ENCODE measurements at regions not wholly inside any gene's neighbourhood (a gene's known extent, or its start where the extent isn't known, plus 50 kb on each side); places are given as distances from the start of the nearest gene placed in this dataset.

DNA sequence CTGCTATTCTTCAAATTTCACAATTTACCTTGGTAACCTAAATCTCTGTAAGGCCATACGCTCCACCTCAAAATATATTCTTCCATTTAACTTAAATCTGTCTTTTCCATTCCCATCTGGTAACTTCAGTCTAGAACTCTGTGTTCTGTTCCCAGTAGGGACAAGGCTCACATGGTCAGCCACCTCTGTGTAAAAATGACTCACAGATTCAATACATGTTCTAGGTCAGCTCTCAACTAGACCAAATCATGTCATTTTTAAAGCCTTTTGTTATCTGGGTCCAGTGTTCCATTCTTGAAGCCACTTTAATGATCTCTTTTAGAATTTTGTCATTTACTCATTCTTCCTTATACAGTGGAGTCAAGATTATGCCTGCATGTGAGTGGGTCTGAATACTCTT lies 315.6 kb upstream of the CITED2 start:
- Histone ChIP-seq H3K9me3 (ENCODE audit: control insufficient read depth, insufficient read depth, low read depth, low read length) (no peaks in the 10 kb centered on the region), H3K9ac (ENCODE audit: low read length) (no peak overlapping the region), H3K27ac (ENCODE audit: low read depth, low read length) (no peak overlapping the region)

DNA sequence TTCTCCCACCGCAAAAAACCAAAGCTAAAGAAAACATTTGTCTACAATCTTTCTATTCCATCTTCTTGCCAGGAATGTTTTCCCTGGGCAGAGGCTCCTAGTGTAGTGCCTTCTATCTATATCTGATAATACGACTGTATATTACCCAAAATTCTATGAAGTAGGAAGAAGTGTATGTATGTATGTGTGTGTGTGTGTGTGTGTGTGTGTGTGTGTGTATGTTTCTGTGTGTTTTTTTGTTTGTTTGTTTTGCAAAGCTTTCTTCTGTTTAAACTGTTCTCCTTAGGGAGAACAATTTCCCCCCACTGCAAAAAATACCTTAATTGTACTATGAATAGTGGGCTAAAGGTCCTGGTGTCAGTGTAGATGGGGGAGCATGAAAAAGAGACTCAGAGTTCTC lies 312.6 kb upstream of the CITED2 start:
- no peak overlapping the region for H3K9ac ChIP-seq (ENCODE audit: low read length)
- H3K4me1 ChIP-seq (ENCODE audit: control insufficient read depth, insufficient read depth, low read length) = no peaks in the 10 kb centered on the region
- H3K36me3 ChIP-seq (ENCODE audit: control insufficient read depth, insufficient read depth, low read length) = no peaks in the 10 kb centered on the region
- no peaks in the 10 kb centered on the region for H3K9me3 ChIP-seq (ENCODE audit: control insufficient read depth, insufficient read depth, low read depth, low read length)
- no peaks in the 10 kb centered on the region for H3K27me3 ChIP-seq (ENCODE audit: control insufficient read depth, insufficient read depth, low read length)
- no peak overlapping the region for H3K27ac ChIP-seq (ENCODE audit: low read depth, low read length)
- H3K4me3 ChIP-seq (ENCODE audit: low read depth, low read length) = no peak overlapping the region

More for the DNA sequence above, 315.6 kb upstream of the CITED2 start:
- H3K4me3 ChIP-seq (ENCODE audit: low read depth, low read length) = no peak overlapping the region
- H3K27me3 ChIP-seq (ENCODE audit: control insufficient read depth, insufficient read depth, low read length) = no peaks in the 10 kb centered on the region
- no peaks in the 10 kb centered on the region for H3K36me3 ChIP-seq (ENCODE audit: control insufficient read depth, insufficient read depth, low read length)
- H3K4me1 ChIP-seq (ENCODE audit: control insufficient read depth, insufficient read depth, low read length) = no peaks in the 10 kb centered on the region

DNA sequence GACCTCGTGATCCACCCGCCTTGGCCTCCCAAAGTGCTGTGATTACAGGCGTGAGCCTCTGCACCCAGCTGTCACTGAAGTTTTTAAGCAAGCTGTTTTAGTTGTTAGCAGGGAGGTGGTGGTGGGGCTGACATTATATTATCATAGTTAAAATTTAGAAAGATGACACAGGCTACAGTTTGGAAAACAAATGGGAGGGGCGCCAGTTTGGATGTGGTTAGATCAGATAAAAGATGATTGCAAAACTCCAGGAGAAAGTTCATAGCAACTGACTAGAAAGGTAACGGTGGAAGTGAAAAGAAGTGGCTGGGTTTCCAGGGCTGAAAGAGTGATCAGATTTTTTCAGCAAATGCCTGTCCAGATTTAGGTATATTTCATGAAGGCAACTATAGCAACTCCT lies 311.9 kb upstream of the CITED2 start:
- Histone ChIP-seq H3K4me1 (ENCODE audit: control insufficient read depth, insufficient read depth, low read length) (no peaks in the 10 kb centered on the region), H3K27me3 (ENCODE audit: control insufficient read depth, insufficient read depth, low read length) (no peaks in the 10 kb centered on the region), H3K4me3 (ENCODE audit: low read depth, low read length) (no peak overlapping the region), H3K9ac (ENCODE audit: low read length) (no peak overlapping the region), H3K36me3 (ENCODE audit: control insufficient read depth, insufficient read depth, low read length) (no peaks in the 10 kb centered on the region), H3K27ac (ENCODE audit: low read depth, low read length) (no peak overlapping the region), H3K9me3 (ENCODE audit: control insufficient read depth, insufficient read depth, low read depth, low read length) (no peaks in the 10 kb centered on the region)

DNA sequence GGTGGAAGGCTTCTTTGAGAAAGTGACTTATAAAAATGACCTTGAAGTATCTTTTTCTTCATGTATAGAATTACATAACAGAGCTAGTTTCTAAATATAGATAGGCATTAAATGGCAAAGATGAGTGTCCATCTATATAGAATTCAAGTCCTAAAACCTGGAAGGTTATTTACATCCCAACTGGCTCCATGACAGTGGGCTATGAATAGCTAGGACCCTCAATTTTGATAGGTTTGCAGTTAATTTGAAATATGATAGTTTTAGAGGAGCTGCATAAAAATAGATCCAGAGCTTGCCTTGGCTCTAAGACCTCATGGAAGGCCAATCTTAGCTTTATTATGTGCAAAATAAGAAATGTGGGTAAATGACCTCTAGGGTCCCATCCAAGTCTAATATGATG lies 310.6 kb upstream of the CITED2 start:
- Histone ChIP-seq H3K4me3 (ENCODE audit: low read depth, low read length) (no peak overlapping the region), H3K36me3 (ENCODE audit: control insufficient read depth, insufficient read depth, low read length) (no peaks in the 10 kb centered on the region), H3K4me1 (ENCODE audit: control insufficient read depth, insufficient read depth, low read length) (no peaks in the 10 kb centered on the region), H3K27ac (ENCODE audit: low read depth, low read length) (no peak overlapping the region), H3K27me3 (ENCODE audit: control insufficient read depth, insufficient read depth, low read length) (no peaks in the 10 kb centered on the region), H3K9me3 (ENCODE audit: control insufficient read depth, insufficient read depth, low read depth, low read length) (no peaks in the 10 kb centered on the region), H3K9ac (ENCODE audit: low read length) (no peak overlapping the region)

DNA sequence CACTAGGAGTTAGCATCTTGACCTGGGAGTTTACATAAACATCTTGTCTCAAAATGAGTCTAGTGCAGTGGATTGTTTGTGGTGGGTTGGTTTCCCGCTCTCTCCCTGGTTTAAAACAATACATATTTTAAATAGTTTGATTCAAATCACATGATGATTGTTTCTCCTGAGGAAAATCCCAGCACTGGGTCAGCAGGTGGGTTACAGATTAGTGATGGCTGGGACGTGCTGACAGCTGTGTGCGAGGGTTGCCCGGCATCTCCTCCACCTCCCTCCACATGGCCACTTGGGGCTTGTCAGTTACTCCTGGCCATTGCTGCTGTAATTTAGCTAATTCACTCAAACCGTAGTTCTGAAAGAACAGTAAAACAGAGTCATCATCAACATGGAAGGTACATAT lies 306.4 kb upstream of the CITED2 start:
- H3K4me1 ChIP-seq (ENCODE audit: control insufficient read depth, insufficient read depth, low read length) = no peaks in the 10 kb centered on the region
- H3K36me3 ChIP-seq (ENCODE audit: control insufficient read depth, insufficient read depth, low read length) = no peaks in the 10 kb centered on the region
- no peaks in the 10 kb centered on the region for H3K27me3 ChIP-seq (ENCODE audit: control insufficient read depth, insufficient read depth, low read length)
- no peak overlapping the region for H3K27ac ChIP-seq (ENCODE audit: low read depth, low read length)
- no peak overlapping the region for H3K9ac ChIP-seq (ENCODE audit: low read length)
- no peak overlapping the region for H3K4me3 ChIP-seq (ENCODE audit: low read depth, low read length)
- H3K9me3 ChIP-seq (ENCODE audit: control insufficient read depth, insufficient read depth, low read depth, low read length) = no peaks in the 10 kb centered on the region

DNA sequence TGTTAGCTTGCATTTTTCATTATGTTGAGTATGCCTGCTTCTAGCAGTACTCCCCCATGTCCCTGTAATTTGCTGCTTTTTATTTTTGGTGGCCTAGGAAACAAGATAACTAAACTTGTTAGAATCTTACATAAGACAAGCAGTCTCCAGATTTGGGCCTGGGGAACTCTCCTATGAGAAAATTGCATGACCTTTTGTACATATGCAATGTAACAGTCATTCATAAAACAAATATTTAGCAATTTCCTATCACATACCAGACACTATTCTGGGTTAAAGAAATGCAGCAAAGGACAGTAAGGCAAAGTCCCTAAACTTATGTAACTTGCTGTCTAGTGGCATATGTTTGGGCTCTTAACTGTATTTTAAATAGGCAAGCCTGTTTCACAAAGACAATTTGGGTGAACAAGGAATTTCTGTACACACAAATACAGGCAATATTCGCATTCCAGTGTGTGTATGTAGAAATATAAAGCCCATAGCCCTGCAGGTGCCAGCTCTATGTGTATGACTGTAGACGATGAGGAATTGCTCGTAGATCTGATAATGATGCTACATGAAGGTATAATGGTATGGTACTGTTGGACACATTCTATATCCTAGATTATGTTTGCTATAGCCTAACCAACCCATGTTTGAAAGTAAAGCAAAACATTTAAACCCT lies 305.2 kb upstream of the CITED2 start:
- Histone ChIP-seq H3K27ac (ENCODE audit: low read depth, low read length) (no peak overlapping the region), H3K9ac (ENCODE audit: low read length) (no peak overlapping the region), H3K9me3 (ENCODE audit: control insufficient read depth, insufficient read depth, low read depth, low read length) (no peaks in the 10 kb centered on the region), H3K27me3 (ENCODE audit: control insufficient read depth, insufficient read depth, low read length) (no peaks in the 10 kb centered on the region), H3K4me1 (ENCODE audit: control insufficient read depth, insufficient read depth, low read length) (no peaks in the 10 kb centered on the region), H3K4me3 (ENCODE audit: low read depth, low read length) (no peak overlapping the region), H3K36me3 (ENCODE audit: control insufficient read depth, insufficient read depth, low read length) (no peaks in the 10 kb centered on the region)

DNA sequence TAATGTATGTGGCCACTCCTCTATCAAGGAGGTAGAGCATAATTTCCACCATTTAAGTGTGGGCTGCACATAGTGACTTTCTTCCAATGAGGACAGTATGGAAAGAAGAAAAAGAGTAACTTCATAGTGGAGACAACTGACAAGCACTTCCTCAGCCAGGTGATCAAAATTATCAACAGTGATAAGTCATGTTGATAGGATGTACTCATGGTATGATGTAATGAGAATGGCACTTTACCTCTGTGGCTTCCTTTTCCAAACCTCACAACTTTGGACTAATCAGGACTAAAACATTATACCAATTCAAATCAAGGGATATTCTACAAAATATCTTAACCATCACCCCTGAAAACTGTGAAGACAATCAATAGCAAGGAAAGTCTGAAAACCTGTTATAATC lies 302.3 kb upstream of the CITED2 start:
- no peaks in the 10 kb centered on the region for H3K36me3 ChIP-seq (ENCODE audit: control insufficient read depth, insufficient read depth, low read length)
- H3K4me1 ChIP-seq (ENCODE audit: control insufficient read depth, insufficient read depth, low read length) = no peaks in the 10 kb centered on the region
- no peaks in the 10 kb centered on the region for H3K9me3 ChIP-seq (ENCODE audit: control insufficient read depth, insufficient read depth, low read depth, low read length)
- H3K27ac ChIP-seq (ENCODE audit: low read depth, low read length) = no peak overlapping the region
- no peak overlapping the region for H3K4me3 ChIP-seq (ENCODE audit: low read depth, low read length)
- no peak overlapping the region for H3K9ac ChIP-seq (ENCODE audit: low read length)
- no peaks in the 10 kb centered on the region for H3K27me3 ChIP-seq (ENCODE audit: control insufficient read depth, insufficient read depth, low read length)

DNA sequence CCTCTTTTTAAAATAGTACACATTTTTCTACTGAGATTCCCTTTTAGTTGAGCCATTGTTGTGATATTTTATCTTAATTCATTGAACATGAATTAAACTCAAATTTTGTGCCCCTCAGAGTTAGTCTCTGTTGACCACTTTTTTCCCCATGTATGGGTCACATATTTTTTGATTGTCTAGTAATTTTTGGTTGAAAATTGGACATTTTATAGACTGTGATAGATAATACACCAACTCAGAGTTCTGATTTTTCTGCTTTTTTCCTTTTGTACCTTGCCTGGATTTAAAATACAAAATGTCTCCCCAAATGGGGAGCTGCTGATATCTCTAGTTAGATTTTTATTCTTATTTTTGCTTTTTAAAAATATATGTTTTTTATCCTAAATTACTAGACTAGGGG lies 291.8 kb upstream of the CITED2 start:
- Histone ChIP-seq H3K4me1 (ENCODE audit: control insufficient read depth, insufficient read depth, low read length) (no peaks in the 10 kb centered on the region), H3K9ac (ENCODE audit: low read length) (no peak overlapping the region), H3K4me3 (ENCODE audit: low read depth, low read length) (no peak overlapping the region), H3K9me3 (ENCODE audit: control insufficient read depth, insufficient read depth, low read depth, low read length) (peaks cover 8% of the 10 kb centered on the region), H3K27ac (ENCODE audit: low read depth, low read length) (no peak overlapping the region), H3K36me3 (ENCODE audit: control insufficient read depth, insufficient read depth, low read length) (no peaks in the 10 kb centered on the region), H3K27me3 (ENCODE audit: control insufficient read depth, insufficient read depth, low read length) (no peaks in the 10 kb centered on the region)

DNA sequence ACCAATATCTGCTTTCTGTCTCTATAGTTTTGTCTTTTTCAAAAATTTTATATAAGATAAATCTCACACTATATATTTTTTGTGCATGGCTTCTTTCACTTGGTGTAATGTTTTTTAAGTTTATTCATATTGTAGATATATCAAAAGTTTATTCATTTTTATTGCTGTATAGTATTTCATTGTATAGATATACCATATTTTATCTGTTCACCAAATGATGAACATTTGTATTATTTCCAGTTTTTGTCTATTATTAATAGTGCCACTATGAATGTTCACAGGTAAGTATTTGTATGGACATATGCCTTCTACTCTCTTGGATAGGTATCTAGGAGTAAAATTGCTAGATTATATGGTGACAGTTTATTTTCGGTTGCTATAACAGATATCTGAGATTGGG lies 289.5 kb upstream of the CITED2 start:
- H3K36me3 ChIP-seq (ENCODE audit: control insufficient read depth, insufficient read depth, low read length) = no peaks in the 10 kb centered on the region
- H3K27me3 ChIP-seq (ENCODE audit: control insufficient read depth, insufficient read depth, low read length) = no peaks in the 10 kb centered on the region
- no peak overlapping the region for H3K9ac ChIP-seq (ENCODE audit: low read length)
- peaks cover 8% of the 10 kb centered on the region for H3K9me3 ChIP-seq (ENCODE audit: control insufficient read depth, insufficient read depth, low read depth, low read length)
- no peak overlapping the region for H3K27ac ChIP-seq (ENCODE audit: low read depth, low read length)
- no peaks in the 10 kb centered on the region for H3K4me1 ChIP-seq (ENCODE audit: control insufficient read depth, insufficient read depth, low read length)
- no peak overlapping the region for H3K4me3 ChIP-seq (ENCODE audit: low read depth, low read length)

DNA sequence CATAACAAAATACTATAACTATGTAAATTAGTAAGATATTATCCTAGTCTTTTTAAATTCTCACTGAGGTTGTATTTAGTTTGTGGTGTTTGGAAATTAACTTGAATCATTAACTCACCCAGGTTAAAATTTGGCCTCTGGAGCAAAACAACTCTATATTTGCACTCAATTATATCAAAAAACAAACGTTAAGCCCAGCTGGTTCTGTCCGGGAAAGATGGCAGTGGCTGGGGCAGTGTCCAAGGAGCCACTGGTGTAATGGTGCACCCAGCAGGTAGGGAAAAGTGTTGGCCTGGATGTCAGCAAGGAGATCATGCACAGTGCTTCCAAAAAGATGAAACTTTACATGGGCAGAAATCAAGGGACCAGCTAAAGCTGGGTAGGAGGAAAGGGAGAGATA lies 285.3 kb upstream of the CITED2 start:
- Histone ChIP-seq H3K4me1 (ENCODE audit: control insufficient read depth, insufficient read depth, low read length) (peaks cover 14% of the 10 kb centered on the region), H3K4me3 (ENCODE audit: low read depth, low read length) (no peak overlapping the region), H3K9me3 (ENCODE audit: control insufficient read depth, insufficient read depth, low read depth, low read length) (peaks cover 8% of the 10 kb centered on the region), H3K27ac (ENCODE audit: low read depth, low read length) (no peak overlapping the region), H3K9ac (ENCODE audit: low read length) (no peak overlapping the region), H3K36me3 (ENCODE audit: control insufficient read depth, insufficient read depth, low read length) (no peaks in the 10 kb centered on the region), H3K27me3 (ENCODE audit: control insufficient read depth, insufficient read depth, low read length) (no peaks in the 10 kb centered on the region)

DNA sequence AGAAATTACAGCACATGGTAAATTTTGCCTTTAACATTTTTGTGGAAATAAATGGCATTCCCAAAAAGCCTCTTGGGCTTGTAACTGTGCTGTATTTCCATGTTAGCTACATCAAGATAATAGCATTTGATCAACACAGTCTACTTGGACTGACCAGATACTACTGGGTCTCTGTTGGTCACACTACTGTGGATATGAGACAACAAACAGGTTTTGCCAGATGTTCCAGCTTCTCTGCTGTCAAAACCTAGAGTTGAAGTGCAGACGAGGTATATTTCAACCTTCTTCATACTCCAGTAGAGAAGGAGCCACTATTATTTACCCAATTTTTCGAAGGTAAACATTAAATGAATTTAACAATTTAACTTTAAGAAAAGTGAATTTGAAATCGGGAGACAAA lies 284.7 kb upstream of the CITED2 start:
- H3K27ac ChIP-seq (ENCODE audit: low read depth, low read length) = no peak overlapping the region
- no peaks in the 10 kb centered on the region for H3K36me3 ChIP-seq (ENCODE audit: control insufficient read depth, insufficient read depth, low read length)
- peaks cover 14% of the 10 kb centered on the region for H3K4me1 ChIP-seq (ENCODE audit: control insufficient read depth, insufficient read depth, low read length)
- H3K9ac ChIP-seq (ENCODE audit: low read length) = no peak overlapping the region
- no peaks in the 10 kb centered on the region for H3K27me3 ChIP-seq (ENCODE audit: control insufficient read depth, insufficient read depth, low read length)
- no peak overlapping the region for H3K4me3 ChIP-seq (ENCODE audit: low read depth, low read length)
- peaks cover 5% of the 10 kb centered on the region for H3K9me3 ChIP-seq (ENCODE audit: control insufficient read depth, insufficient read depth, low read depth, low read length)

DNA sequence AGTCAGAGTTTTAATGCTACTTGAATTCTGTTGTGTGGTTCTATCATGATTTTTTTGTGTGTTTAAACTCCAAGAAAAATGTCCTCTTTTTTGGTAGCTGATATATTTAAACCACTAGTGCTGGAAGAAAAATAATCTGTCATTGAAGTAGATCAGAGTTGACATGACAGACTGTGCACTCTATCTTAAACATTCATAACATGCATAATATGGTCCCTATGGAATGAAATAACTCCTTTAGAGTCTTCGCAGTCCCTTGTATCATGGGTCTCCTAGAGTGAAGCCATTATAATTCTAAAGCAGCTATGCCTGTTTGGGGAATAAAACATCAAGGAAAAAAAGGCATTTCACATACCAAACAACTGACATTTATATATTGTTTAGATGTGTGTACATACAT lies 282.7 kb upstream of the CITED2 start:
- no peaks in the 10 kb centered on the region for H3K9me3 ChIP-seq (ENCODE audit: control insufficient read depth, insufficient read depth, low read depth, low read length)
- no peaks in the 10 kb centered on the region for H3K27me3 ChIP-seq (ENCODE audit: control insufficient read depth, insufficient read depth, low read length)
- H3K36me3 ChIP-seq (ENCODE audit: control insufficient read depth, insufficient read depth, low read length) = no peaks in the 10 kb centered on the region
- no peak overlapping the region for H3K27ac ChIP-seq (ENCODE audit: low read depth, low read length)
- no peak overlapping the region for H3K9ac ChIP-seq (ENCODE audit: low read length)
- peaks cover 21% of the 10 kb centered on the region for H3K4me1 ChIP-seq (ENCODE audit: control insufficient read depth, insufficient read depth, low read length)
- no peak overlapping the region for H3K4me3 ChIP-seq (ENCODE audit: low read depth, low read length)
